SK-N-MC (cell line): ENCODE measurements at regions not wholly inside any gene's neighbourhood (a gene's known extent, or its start where the extent isn't known, plus 50 kb on each side); places are given as distances from the start of the nearest gene placed in this dataset.

Experiments
- DNase-seq: peaks from one replicate; pipeline ENCODE4 v3.0.0-alpha.2; 2011; ENCODE audit warnings: low read depth, low spot score
- H3K27ac ChIP-seq: fragments of 200-600 bp; sonication (generic); 2 replicates; pipeline ENCODE4 v1.5.1; 2016; ENCODE audit warnings: mixed run types
- H3K36me3 ChIP-seq: fragments of 200-600 bp; sonication (generic); 2 replicates; pipeline ENCODE4 v1.6.1; 2017; ENCODE audit warnings: antibody characterized with exemption, low read length, mixed read lengths; ENCODE audit not compliant: insufficient read depth
- H3K4me3 ChIP-seq: fragments of 200-600 bp; sonication (generic); 2 replicates; pipeline ENCODE4 v1.5.1; 2016
- H3K9ac ChIP-seq: fragments of 200-600 bp; sonication (generic); 2 replicates; pipeline ENCODE4 v1.8.0; 2017; ENCODE audit warnings: mixed run types, mixed read lengths; ENCODE audit not compliant: insufficient read length
- H3K9me3 ChIP-seq: fragments of 200-600 bp; sonication (generic); 2 replicates; pipeline ENCODE4 v1.6.1; 2017; ENCODE audit warnings: low read depth, mild to moderate bottlenecking, antibody characterized with exemption, low read length, moderate library complexity, mixed read lengths
- EZH2 ChIP-seq: fragments of 200-600 bp; sonication (generic); IDR thresholded peaks from one replicate; pipeline ENCODE4 v1.6.1; 2017; ENCODE audit warnings: antibody characterized with exemption
- FOXP2 ChIP-seq: optimal IDR thresholded peaks from 2 replicates; pipeline ENCODE3; 2011; ENCODE audit warnings: mild to moderate bottlenecking, moderate library complexity; ENCODE audit not compliant: insufficient read depth; ENCODE audit errors: extremely low read length, control extremely low read depth
- POLR2AphosphoS5 ChIP-seq: IDR thresholded peaks from 2 replicates; pipeline ENCODE4 v1.6.1; 2012; ENCODE audit warnings: mild to moderate bottlenecking, low read depth, low read length, borderline replicate concordance

DNA sequence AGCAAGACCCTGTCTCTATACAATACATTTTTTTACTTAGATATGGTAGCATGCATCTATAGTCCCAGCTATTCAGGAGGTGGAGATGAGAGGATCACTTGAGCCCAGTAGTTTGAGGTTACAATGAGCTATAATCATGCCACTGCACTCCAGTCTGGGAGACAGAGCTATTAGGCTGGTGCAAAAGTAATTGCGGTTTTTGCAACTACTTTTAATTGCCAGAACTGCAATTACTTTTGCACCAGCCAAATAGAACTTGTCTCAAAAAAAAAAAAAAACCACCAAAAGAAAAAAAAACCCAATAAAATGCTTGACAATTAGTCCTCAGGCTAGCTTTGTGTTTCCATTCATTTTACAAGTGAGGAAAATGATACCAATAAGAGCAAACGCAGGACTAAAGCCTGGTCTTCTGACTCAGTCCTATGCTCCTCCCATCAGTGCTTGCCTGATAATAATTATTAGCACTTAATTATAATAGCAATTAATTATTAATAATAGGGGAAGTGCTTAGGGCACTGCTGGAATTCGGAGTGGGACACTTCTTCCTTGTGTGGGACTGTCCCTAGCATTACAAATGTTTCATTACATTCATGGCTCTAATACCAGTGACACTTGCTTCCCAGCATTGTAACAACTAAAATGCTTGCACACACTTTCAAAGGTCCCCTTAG, 73.1 kb upstream of the TAF1L start:
- Histone ChIP-seq H3K9me3 (no peaks in the 10 kb centered on the region), H3K36me3 (no peaks in the 10 kb centered on the region), H3K27ac (no peak overlapping the region), H3K9ac (no peak overlapping the region), H3K4me3 (no peak overlapping the region)
- no peak for DNase-seq
- TF ChIP-seq FOXP2 (no peak), EZH2 (no peak), POLR2AphosphoS5 (no peak)

DNA sequence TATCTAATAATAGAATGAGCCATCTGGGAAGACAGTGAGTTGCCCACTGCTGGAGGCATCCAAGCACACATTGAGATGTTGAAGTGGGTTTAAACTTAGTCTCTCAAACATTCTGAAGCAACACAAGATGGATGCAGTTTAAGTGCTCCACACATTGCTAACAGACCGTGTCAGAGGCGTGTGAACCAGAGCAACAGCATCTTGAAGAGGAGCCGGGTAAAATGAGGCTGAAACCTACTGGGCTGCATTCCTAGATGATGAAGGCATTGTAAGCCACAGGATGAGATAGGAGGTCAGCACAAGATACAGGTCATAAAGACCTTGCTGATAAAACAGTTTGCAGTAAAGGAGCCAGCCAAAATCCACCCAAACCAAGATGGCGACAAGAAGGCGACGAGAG, 73.5 kb upstream of the TMEM215 start:
- Histone ChIP-seq H3K27ac (no peak overlapping the region), H3K4me3 (no peak overlapping the region), H3K9ac (no peak overlapping the region), H3K9me3 (no peaks in the 10 kb centered on the region), H3K36me3 (no peaks in the 10 kb centered on the region)
- DNase-seq = no peak
- TF ChIP-seq EZH2 (no peak), POLR2AphosphoS5 (no peak), FOXP2 (no peak)

DNA sequence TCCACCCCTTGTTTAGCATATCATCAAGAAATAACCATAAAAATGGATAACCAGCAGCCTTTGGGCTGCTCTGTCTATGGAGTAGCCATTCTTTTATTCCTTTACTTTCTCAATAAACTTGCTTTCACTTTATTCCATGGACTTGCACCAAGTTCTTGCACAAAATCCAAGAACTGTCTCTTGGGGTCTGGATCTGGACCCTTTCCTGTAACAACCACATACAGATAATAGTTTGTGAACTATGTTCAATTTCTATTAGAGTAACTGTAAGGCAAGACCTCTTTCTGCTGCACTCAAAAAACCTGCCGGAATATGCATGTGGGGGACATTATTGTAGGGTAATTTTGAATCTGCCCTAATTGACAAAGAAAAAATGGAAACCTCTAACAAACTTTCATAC, 66.9 kb upstream of the TMEM215 start:
- Histone ChIP-seq H3K9me3 (no peaks in the 10 kb centered on the region), H3K27ac (no peak overlapping the region), H3K4me3 (no peak overlapping the region), H3K36me3 (no peaks in the 10 kb centered on the region), H3K9ac (no peak overlapping the region)
- no peak for DNase-seq
- no peak for TF ChIP-seq EZH2
- TF ChIP-seq FOXP2 = no peak
- no peak for TF ChIP-seq POLR2AphosphoS5

DNA sequence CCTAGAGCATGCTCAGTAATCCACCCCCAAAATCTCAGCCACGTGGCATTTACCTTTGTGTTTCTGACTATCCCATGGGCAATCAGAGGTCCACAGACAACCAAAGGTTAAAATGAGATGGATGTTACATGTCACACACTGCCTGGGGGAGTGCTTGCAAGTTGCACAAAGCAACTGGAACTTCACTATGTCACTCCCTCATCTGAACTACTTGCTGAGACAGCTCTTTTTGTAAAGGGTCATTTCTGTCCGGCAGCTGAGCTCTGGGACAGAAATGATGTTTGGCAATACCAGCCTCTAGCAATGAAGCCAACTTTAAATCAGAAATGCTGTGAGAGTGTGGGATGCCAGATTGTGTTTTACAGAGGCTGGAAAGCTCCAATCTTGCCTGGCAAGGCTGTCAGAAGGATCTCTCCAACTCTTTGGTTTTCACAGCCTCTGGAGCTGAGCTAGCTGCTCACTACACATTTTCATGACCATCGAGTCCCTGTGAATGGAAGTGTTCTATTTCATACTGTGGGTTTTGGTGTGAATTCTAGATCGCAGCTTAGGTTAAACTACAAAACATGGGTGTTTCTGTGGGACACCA, 66.3 kb upstream of the TMEM215 start:
- TF ChIP-seq FOXP2 (no peak), EZH2 (no peak), POLR2AphosphoS5 (no peak)
- Histone ChIP-seq H3K4me3 (no peak overlapping the region), H3K27ac (no peak overlapping the region), H3K9ac (no peak overlapping the region), H3K9me3 (no peaks in the 10 kb centered on the region), H3K36me3 (no peaks in the 10 kb centered on the region)
- no peak for DNase-seq

DNA sequence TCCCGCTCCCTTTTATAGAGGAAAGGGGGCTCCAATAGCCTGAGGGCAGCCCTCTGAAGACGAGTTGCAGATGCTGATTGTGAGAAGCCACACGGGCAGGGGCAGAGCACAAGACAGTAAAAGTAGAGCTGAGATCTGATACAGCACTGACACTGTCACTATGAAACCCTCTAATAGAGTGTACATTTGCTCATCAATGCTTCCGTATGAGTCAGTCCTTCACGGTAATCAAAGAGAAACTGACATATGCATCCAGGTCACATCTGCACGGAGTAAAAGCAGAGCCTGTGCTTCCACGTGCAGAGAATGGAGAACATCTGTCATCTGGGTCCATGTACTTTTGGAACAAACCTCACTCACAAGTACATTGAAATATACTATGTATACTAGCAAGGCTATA, 60.6 kb upstream of the TMEM215 start:
- peak overlapping the region; percentile 17; the same call in 1 of the 2 replicates for H3K4me3 ChIP-seq
- H3K9me3 ChIP-seq = no peaks in the 10 kb centered on the region
- no peak overlapping the region for H3K27ac ChIP-seq
- no peak for DNase-seq
- TF ChIP-seq POLR2AphosphoS5 (no peak), EZH2 (no peak), FOXP2 (no peak)
- no peaks in the 10 kb centered on the region for H3K36me3 ChIP-seq
- no peak overlapping the region for H3K9ac ChIP-seq

DNA sequence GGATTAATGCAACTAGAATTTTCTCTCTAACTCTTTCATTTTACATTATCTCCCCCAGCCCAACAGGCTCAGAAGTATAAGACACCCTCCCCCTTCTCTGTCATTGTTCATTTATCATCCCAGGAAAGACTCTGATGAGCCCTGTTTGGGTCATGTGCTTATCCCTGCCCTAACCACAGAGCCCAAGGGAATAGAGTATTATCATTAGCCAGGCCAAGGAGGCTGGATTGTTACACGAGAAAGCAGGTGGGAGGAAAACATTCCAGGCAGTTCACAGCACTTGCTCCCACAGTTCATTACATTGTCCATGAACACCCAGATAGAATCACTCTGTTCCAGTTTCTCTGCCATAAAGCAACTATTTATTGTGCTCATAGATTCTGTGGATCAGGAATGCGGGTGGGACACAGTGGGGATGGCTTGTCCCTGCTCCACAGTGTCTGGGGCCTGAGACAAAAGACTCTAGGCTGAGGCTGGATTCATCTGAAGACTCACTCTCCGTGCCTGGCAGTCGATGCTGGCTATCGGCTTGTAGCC, 59.5 kb upstream of the TMEM215 start:
- TF ChIP-seq POLR2AphosphoS5 = no peak
- no peak for TF ChIP-seq EZH2
- no peak for TF ChIP-seq FOXP2
- Histone ChIP-seq H3K36me3 (no peaks in the 10 kb centered on the region), H3K27ac (no peak overlapping the region), H3K4me3 (no peak overlapping the region), H3K9ac (no peak overlapping the region), H3K9me3 (no peaks in the 10 kb centered on the region)
- DNase-seq = no peak

DNA sequence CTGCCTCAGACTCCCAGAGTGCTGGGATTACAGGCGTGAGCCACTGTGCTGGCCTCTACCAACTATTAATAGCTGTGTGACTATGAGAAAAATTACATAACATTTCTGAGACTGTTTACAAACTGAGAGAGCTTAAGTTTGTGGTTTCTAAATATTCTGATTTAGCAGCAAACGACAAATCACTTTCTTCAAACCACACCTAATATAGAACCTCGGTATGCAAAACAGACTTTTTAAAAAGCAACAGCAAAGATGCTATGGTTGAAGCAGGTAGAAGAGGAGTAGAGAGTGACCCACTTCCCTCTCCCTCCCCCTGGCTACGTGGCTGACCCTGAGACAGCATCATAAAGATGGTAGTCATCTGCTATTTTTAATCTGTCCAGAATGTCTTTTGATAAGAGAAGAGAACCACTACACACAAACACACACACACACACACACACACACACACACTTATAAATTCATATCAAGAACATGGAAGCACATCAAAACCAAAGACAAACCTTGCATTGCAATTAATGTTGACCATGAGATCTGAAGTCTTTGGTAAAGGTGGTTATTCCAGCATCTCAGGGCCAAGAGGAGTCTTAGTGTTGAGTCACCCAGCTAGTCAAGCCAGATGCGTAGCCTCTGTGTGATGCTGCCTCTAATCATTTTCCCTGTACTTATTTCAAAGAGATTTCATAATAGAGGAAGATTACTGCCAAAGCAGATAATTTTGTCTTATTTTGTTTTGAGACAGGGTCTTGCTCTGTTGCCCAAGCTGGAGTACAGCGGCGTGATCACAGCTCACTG, 58.1 kb upstream of the TMEM215 start:
- Histone ChIP-seq H3K36me3 (no peaks in the 10 kb centered on the region), H3K27ac (no peak overlapping the region), H3K9ac (no peak overlapping the region), H3K4me3 (no peak overlapping the region), H3K9me3 (no peaks in the 10 kb centered on the region)
- DNase-seq = no peak
- TF ChIP-seq EZH2 = no peak
- no peak for TF ChIP-seq POLR2AphosphoS5
- TF ChIP-seq FOXP2 = no peak

DNA sequence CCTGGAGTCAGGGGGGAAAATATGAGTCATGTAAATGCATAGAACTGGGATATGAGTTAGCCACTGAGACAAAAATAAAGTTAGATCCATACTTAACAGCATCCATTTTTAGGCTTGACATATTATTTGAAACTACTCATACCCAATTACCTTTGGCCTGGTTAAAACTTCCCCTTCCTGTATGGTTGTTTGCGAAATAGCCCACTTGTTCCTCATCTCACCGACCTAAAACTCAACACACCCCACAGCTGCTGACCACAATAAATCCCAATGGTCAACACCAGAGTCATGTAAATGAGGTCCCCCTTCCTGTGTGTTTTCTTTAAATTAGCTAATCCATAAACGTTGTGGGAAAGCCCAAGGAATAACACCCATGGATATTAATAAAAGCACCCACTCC, 55.2 kb upstream of the TMEM215 start:
- Histone ChIP-seq H3K27ac (no peak overlapping the region), H3K9ac (no peak overlapping the region), H3K4me3 (no peak overlapping the region), H3K9me3 (no peaks in the 10 kb centered on the region), H3K36me3 (no peaks in the 10 kb centered on the region)
- DNase-seq = no peak
- TF ChIP-seq POLR2AphosphoS5 (no peak), FOXP2 (no peak), EZH2 (no peak)
